IPS-18a (cell line): ENCODE measurements at regions not wholly inside any gene's neighbourhood (a gene's known extent, or its start where the extent isn't known, plus 50 kb on each side); places are given as distances from the start of the nearest gene placed in this dataset.

Experiments used
- H3K27ac ChIP-seq: one replicate; pipeline ENCODE4 v1.5.1; 2013; ENCODE audit warnings: low read length
- H3K27me3 ChIP-seq: one replicate; pipeline ENCODE4 v1.6.1; 2013; ENCODE audit warnings: mild to moderate bottlenecking, low read length; ENCODE audit not compliant: control insufficient read depth, insufficient read depth
- H3K36me3 ChIP-seq: one replicate; pipeline ENCODE4 v1.6.1; 2013; ENCODE audit warnings: low read depth, low read length; ENCODE audit not compliant: control insufficient read depth
- H3K4me1 ChIP-seq: one replicate; pipeline ENCODE4 v1.6.1; 2013; ENCODE audit warnings: low read depth, low read length; ENCODE audit not compliant: control insufficient read depth
- H3K4me3 ChIP-seq: one replicate; pipeline ENCODE4 v1.5.1; 2013; ENCODE audit warnings: low read length
- H3K9ac ChIP-seq: one replicate; pipeline ENCODE4 v1.6.1; 2013; ENCODE audit warnings: mild to moderate bottlenecking, low read length, moderate library complexity
- H3K9me3 ChIP-seq: one replicate; pipeline ENCODE4 v1.6.1; 2013; ENCODE audit warnings: low read depth, low read length; ENCODE audit not compliant: control insufficient read depth

- Histone ChIP-seq H3K4me3 (no peak overlapping the region), H3K9me3 (no peaks in the 10 kb centered on the region), H3K9ac (no peak overlapping the region), H3K27me3 (no peaks in the 10 kb centered on the region), H3K27ac (no peak overlapping the region), H3K36me3 (no peaks in the 10 kb centered on the region), H3K4me1 (peaks cover 4% of the 10 kb centered on the region)
Measured at GRCh38 chr1:14251871-14252270, 346.6 kb upstream of the KAZN start.

- Histone ChIP-seq H3K9ac (no peak overlapping the region), H3K36me3 (no peaks in the 10 kb centered on the region), H3K4me3 (no peak overlapping the region), H3K27me3 (no peaks in the 10 kb centered on the region), H3K27ac (no peak overlapping the region), H3K4me1 (peaks cover 4% of the 10 kb centered on the region), H3K9me3 (no peaks in the 10 kb centered on the region)
Measured at GRCh38 chr1:14253676-14254075, 344.8 kb upstream of the KAZN start.

GRCh38 chr1:14254251-14254650 lies 344.2 kb upstream of the KAZN start:
- peaks cover 4% of the 10 kb centered on the region for H3K4me1 ChIP-seq
- no peak overlapping the region for H3K27ac ChIP-seq
- H3K36me3 ChIP-seq = no peaks in the 10 kb centered on the region
- H3K9me3 ChIP-seq = no peaks in the 10 kb centered on the region
- no peaks in the 10 kb centered on the region for H3K27me3 ChIP-seq
- H3K9ac ChIP-seq = no peak overlapping the region
- H3K4me3 ChIP-seq = no peak overlapping the region

- Histone ChIP-seq H3K36me3 (no peaks in the 10 kb centered on the region), H3K9me3 (no peaks in the 10 kb centered on the region), H3K9ac (no peak overlapping the region), H3K4me3 (no peak overlapping the region), H3K4me1 (peaks cover 4% of the 10 kb centered on the region), H3K27ac (no peak overlapping the region), H3K27me3 (no peaks in the 10 kb centered on the region)
Measured at GRCh38 chr1:14255233-14255632, 343.3 kb upstream of the KAZN start.

GRCh38 chr1:14255711-14256110 lies 342.8 kb upstream of the KAZN start:
- H3K4me1 ChIP-seq = peaks cover 4% of the 10 kb centered on the region
- no peak overlapping the region for H3K27ac ChIP-seq
- H3K36me3 ChIP-seq = no peaks in the 10 kb centered on the region
- no peaks in the 10 kb centered on the region for H3K9me3 ChIP-seq
- no peak overlapping the region for H3K4me3 ChIP-seq
- no peak overlapping the region for H3K9ac ChIP-seq
- no peaks in the 10 kb centered on the region for H3K27me3 ChIP-seq

GRCh38 chr1:14259191-14259757 lies 339.2 kb upstream of the KAZN start:
- Histone ChIP-seq H3K9ac (no peak overlapping the region), H3K36me3 (no peaks in the 10 kb centered on the region), H3K27ac (no peak overlapping the region), H3K4me3 (no peak overlapping the region), H3K27me3 (no peaks in the 10 kb centered on the region), H3K4me1 (peaks cover 4% of the 10 kb centered on the region), H3K9me3 (no peaks in the 10 kb centered on the region)

- H3K4me3 ChIP-seq = no peak overlapping the region
- H3K27me3 ChIP-seq = no peaks in the 10 kb centered on the region
- no peaks in the 10 kb centered on the region for H3K9me3 ChIP-seq
- no peak overlapping the region for H3K27ac ChIP-seq
- no peak overlapping the region for H3K9ac ChIP-seq
- H3K36me3 ChIP-seq = no peaks in the 10 kb centered on the region
- H3K4me1 ChIP-seq = peaks cover 3% of the 10 kb centered on the region
Measured at GRCh38 chr1:14260480-14260879, 338.0 kb upstream of the KAZN start.

- Histone ChIP-seq H3K9me3 (no peaks in the 10 kb centered on the region), H3K27me3 (no peaks in the 10 kb centered on the region), H3K4me3 (no peak overlapping the region), H3K9ac (no peak overlapping the region), H3K4me1 (no peaks in the 10 kb centered on the region), H3K27ac (no peak overlapping the region), H3K36me3 (no peaks in the 10 kb centered on the region)
Measured at GRCh38 chr1:14261395-14261794, 337.1 kb upstream of the KAZN start.

GRCh38 chr1:14262637-14263036 lies 335.8 kb upstream of the KAZN start:
- H3K4me1 ChIP-seq = no peaks in the 10 kb centered on the region
- no peaks in the 10 kb centered on the region for H3K9me3 ChIP-seq
- H3K4me3 ChIP-seq = no peak overlapping the region
- no peaks in the 10 kb centered on the region for H3K36me3 ChIP-seq
- H3K27me3 ChIP-seq = no peaks in the 10 kb centered on the region
- H3K27ac ChIP-seq = no peak overlapping the region
- no peak overlapping the region for H3K9ac ChIP-seq

GRCh38 chr1:14263225-14263624 lies 335.3 kb upstream of the KAZN start:
- H3K9ac ChIP-seq = no peak overlapping the region
- H3K9me3 ChIP-seq = no peaks in the 10 kb centered on the region
- H3K4me1 ChIP-seq = no peaks in the 10 kb centered on the region
- H3K36me3 ChIP-seq = no peaks in the 10 kb centered on the region
- H3K4me3 ChIP-seq = no peak overlapping the region
- H3K27ac ChIP-seq = no peak overlapping the region
- H3K27me3 ChIP-seq = no peaks in the 10 kb centered on the region

GRCh38 chr1:14263671-14264070 lies 334.8 kb upstream of the KAZN start:
- Histone ChIP-seq H3K9me3 (no peaks in the 10 kb centered on the region), H3K36me3 (no peaks in the 10 kb centered on the region), H3K4me1 (no peaks in the 10 kb centered on the region), H3K9ac (no peak overlapping the region), H3K27me3 (no peaks in the 10 kb centered on the region), H3K27ac (no peak overlapping the region), H3K4me3 (no peak overlapping the region)

GRCh38 chr1:14265495-14265894 lies 333.0 kb upstream of the KAZN start:
- H3K36me3 ChIP-seq = no peaks in the 10 kb centered on the region
- no peak overlapping the region for H3K27ac ChIP-seq
- no peak overlapping the region for H3K9ac ChIP-seq
- no peaks in the 10 kb centered on the region for H3K9me3 ChIP-seq
- no peak overlapping the region for H3K4me3 ChIP-seq
- peaks cover 2% of the 10 kb centered on the region for H3K4me1 ChIP-seq
- H3K27me3 ChIP-seq = no peaks in the 10 kb centered on the region
